ENCODE measurements at regions not wholly inside any gene's neighbourhood (a gene's known extent, or its start where the extent isn't known, plus 50 kb on each side); places are given as distances from the start of the nearest gene placed in this dataset.

DNA sequence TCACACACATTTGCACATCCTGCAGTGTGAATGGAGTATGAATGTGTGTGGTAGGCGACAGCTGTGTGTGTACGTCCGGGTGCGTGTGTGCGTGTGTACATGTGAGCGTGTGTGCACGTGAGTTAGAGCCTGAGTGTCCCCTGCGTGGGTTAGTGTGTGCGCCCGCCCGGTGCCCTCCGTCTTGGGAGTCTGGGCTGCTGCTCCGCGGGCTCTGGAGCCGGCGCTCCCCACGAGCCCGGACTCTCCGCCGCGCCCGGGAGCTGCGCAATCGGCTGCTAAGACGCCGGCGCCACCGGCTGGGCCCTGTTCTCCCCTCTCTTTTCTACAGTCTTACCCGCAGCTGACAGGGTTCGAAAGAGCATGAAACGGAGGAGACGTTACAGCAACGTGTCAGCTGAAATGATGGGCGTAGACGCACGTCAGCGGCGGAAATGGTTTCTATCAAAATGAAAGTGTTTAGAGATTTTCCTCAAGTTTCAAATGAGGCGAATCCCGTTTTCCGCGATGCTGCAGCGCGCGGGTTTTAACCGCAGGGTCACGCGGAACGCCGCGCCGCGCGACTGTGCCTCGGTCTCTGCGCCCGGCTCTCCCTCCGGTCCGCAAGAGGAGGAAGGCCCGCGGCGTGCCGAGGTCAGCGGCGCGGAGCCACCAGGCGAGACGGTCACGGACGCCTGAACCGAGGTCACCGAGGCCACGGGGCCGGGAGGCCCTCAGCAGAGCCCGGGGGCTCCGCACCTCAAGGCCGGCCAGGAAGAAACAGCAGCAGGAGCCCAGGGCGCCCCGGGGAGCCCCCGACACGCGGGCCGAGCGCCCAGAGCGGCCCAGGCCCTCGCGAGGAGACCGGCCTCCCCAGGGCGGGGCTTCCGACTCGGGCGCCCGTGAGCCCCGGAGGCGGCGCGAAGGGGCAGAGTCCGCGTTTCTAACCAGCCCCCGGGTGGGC lies 95.3 kb upstream of the BHLHE23 start:
- H2AFZ ChIP-seq (ENCODE audit: low read depth, low read length, severe bottlenecking) = no peak overlapping the region
- no peak overlapping the region for H3K4me3 ChIP-seq (ENCODE audit: insufficient read depth, low read length, poor library complexity, severe bottlenecking)
- no peaks in the 10 kb centered on the region for H3K79me2 ChIP-seq (ENCODE audit: insufficient read depth, low read length)
- H3K9ac ChIP-seq (ENCODE audit: low read length) = no peak overlapping the region
- no peaks in the 10 kb centered on the region for H3K27me3 ChIP-seq (ENCODE audit: low read length)
- no peaks in the 10 kb centered on the region for H4K20me1 ChIP-seq (ENCODE audit: low read depth, low read length)
- H3K4me2 ChIP-seq (ENCODE audit: low read depth, low read length, poor library complexity, severe bottlenecking) = no peak overlapping the region
- H3K27ac ChIP-seq (ENCODE audit: low read depth, low read length) = no peak overlapping the region
- no peaks in the 10 kb centered on the region for H3F3A ChIP-seq (ENCODE audit: insufficient read depth)
- H3K36me3 ChIP-seq (ENCODE audit: low read length) = no peaks in the 10 kb centered on the region
- H3K9me3 ChIP-seq (ENCODE audit: insufficient read depth, low read length) = no peaks in the 10 kb centered on the region
- TF ChIP-seq, protein P1, sequence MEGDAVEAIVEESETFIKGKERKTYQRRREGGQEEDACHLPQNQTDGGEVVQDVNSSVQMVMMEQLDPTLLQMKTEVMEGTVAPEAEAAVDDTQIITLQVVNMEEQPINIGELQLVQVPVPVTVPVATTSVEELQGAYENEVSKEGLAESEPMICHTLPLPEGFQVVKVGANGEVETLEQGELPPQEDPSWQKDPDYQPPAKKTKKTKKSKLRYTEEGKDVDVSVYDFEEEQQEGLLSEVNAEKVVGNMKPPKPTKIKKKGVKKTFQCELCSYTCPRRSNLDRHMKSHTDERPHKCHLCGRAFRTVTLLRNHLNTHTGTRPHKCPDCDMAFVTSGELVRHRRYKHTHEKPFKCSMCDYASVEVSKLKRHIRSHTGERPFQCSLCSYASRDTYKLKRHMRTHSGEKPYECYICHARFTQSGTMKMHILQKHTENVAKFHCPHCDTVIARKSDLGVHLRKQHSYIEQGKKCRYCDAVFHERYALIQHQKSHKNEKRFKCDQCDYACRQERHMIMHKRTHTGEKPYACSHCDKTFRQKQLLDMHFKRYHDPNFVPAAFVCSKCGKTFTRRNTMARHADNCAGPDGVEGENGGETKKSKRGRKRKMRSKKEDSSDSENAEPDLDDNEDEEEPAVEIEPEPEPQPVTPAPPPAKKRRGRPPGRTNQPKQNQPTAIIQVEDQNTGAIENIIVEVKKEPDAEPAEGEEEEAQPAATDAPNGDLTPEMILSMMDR (IDR thresholded peaks at IDR 0.05; ENCODE audit: insufficient read depth, low read length, poor library complexity, severe bottlenecking) = no peak
- TF ChIP-seq EZH2phosphoT487 (conservative IDR thresholded peaks at IDR 0.05; ENCODE audit: low read length) = no peak
- no peaks in the 10 kb centered on the region for H3K9me2 ChIP-seq (replicated peaks; ENCODE audit: insufficient read depth, low read length)

DNA sequence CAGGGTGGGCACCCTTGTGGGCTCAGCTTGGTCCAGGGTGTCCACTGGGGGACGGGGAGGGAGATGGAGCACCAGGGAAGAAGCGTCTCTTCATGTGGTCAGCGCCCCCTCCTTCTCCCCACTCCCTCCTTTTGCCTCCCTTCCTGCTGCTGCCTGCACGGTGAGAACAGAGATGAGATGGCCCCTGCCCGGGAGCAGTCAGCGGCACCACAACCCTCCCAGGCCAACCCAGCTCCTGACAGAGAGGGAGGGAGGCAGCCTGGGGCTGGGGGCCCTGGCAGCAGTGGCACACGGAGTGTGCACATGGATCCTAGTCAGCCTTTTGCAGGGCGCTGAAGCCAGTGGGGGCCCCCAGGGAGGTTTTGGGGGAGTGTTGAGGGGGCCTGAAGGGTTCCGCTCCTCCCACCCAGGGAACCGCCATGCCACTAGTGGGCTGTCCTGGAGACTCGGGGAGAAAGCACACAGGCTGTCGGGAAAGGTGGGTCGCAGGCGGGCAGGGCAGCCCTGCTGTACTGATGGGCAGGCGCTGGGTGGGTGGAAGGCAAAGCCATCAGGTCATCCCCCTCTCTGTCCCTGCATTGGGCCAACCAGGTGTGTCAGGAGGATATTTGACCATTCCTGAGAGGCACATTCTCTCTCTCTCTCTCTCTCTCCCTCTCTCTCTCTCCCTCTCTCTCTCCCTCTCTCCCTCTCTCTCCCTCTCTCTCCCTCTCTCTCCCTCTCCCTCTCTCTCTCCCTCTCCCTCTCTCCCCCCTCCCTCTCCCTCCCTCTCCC lies 94.3 kb upstream of the BHLHE23 start:
- H3K79me2 ChIP-seq (ENCODE audit: insufficient read depth, low read length) = no peaks in the 10 kb centered on the region
- H3K9me3 ChIP-seq (ENCODE audit: insufficient read depth, low read length) = no peaks in the 10 kb centered on the region
- H3K36me3 ChIP-seq (ENCODE audit: low read length) = no peaks in the 10 kb centered on the region
- H3K27ac ChIP-seq (ENCODE audit: low read depth, low read length) = no peak overlapping the region
- H3K9me2 ChIP-seq (replicated peaks; ENCODE audit: insufficient read depth, low read length) = no peaks in the 10 kb centered on the region
- no peak for TF ChIP-seq EZH2phosphoT487 (conservative IDR thresholded peaks at IDR 0.05; ENCODE audit: low read length)
- TF ChIP-seq, protein P1 (IDR thresholded peaks at IDR 0.05; ENCODE audit: insufficient read depth, low read length, poor library complexity, severe bottlenecking) = no peak
- H4K20me1 ChIP-seq (ENCODE audit: low read depth, low read length) = no peaks in the 10 kb centered on the region
- H3K9ac ChIP-seq (ENCODE audit: low read length) = no peak overlapping the region
- no peak overlapping the region for H3K4me3 ChIP-seq (ENCODE audit: insufficient read depth, low read length, poor library complexity, severe bottlenecking)
- no peak overlapping the region for H2AFZ ChIP-seq (ENCODE audit: low read depth, low read length, severe bottlenecking)
- no peaks in the 10 kb centered on the region for H3K27me3 ChIP-seq (ENCODE audit: low read length)
- H3K4me2 ChIP-seq (ENCODE audit: low read depth, low read length, poor library complexity, severe bottlenecking) = no peak overlapping the region
- no peaks in the 10 kb centered on the region for H3F3A ChIP-seq (ENCODE audit: insufficient read depth)

DNA sequence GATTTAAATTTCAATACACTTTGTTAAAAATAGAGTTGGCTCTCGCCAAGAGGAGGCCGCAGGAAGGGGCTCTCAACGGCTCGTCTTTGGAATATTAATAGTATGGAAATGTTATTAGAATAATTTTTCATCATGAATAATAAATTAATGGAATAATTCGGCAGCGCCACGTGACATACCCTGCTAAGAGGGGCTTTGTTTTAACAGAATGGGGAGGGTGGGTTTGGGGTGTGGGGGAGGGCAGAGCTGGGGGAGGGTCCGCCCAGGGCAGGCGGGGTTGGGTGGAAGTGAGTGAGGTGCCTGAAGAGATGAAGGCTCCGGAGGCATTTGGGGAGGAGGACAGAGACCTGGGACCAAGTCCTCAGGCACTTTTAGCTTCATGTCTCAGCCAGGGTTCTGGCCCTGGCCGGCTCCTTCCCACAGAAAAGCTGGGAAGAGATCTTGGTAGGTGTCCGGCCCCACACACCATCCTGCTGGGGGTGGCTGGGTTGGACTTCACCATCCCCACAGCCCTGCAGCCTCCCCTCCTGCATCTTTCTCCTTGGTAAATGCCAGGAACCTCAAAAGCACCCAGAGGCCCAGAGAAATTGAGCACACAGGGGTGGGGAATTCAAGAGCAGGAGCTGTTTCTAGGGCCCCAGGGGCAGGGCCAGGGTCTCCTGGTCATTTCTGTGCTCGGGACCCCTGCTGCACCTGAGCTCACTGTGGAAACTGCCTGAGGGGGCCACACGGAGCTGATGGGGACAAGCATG lies 93.6 kb upstream of the BHLHE23 start:
- Histone ChIP-seq H3K27ac (ENCODE audit: low read depth, low read length) (no peak overlapping the region), H3K4me2 (ENCODE audit: low read depth, low read length, poor library complexity, severe bottlenecking) (no peak overlapping the region), H3K9me3 (ENCODE audit: insufficient read depth, low read length) (no peaks in the 10 kb centered on the region), H2AFZ (ENCODE audit: low read depth, low read length, severe bottlenecking) (no peak overlapping the region), H3F3A (ENCODE audit: insufficient read depth) (no peaks in the 10 kb centered on the region), H3K4me3 (ENCODE audit: insufficient read depth, low read length, poor library complexity, severe bottlenecking) (no peak overlapping the region), H3K9me2 (replicated peaks; ENCODE audit: insufficient read depth, low read length) (no peaks in the 10 kb centered on the region), H3K79me2 (ENCODE audit: insufficient read depth, low read length) (no peaks in the 10 kb centered on the region), H4K20me1 (ENCODE audit: low read depth, low read length) (no peaks in the 10 kb centered on the region), H3K9ac (ENCODE audit: low read length) (no peak overlapping the region), H3K27me3 (ENCODE audit: low read length) (no peaks in the 10 kb centered on the region), H3K36me3 (ENCODE audit: low read length) (no peaks in the 10 kb centered on the region)
- no peak for TF ChIP-seq EZH2phosphoT487 (conservative IDR thresholded peaks at IDR 0.05; ENCODE audit: low read length)
- TF ChIP-seq, protein P1 (IDR thresholded peaks at IDR 0.05; ENCODE audit: insufficient read depth, low read length, poor library complexity, severe bottlenecking) = no peak
